HG02870 (cell line): ENCODE measurements at regions not wholly inside any gene's neighbourhood (a gene's known extent, or its start where the extent isn't known, plus 50 kb on each side); places are given as distances from the start of the nearest gene placed in this dataset.

ENCODE experiments used
- ATAC-seq: cut with Tn5 transposase; IDR thresholded peaks from one replicate; pipeline ENCODE4 v1.9.1; 2021; ENCODE audit warnings: mild to moderate bottlenecking, moderate library complexity; ENCODE audit not compliant: unreplicated experiment

GRCh38 chr13:110773480-110773879 lies 60.0 kb downstream of the ING1 start:
- no peak for ATAC-seq

GRCh38 chr13:110774051-110774450 lies 60.6 kb downstream of the ING1 start:
- no peak for ATAC-seq

- no peak for ATAC-seq
These were observed 61.0 kb downstream of the ING1 start for GRCh38 chr13:110774490-110774889.

GRCh38 chr13:110775576-110775975 lies 62.1 kb downstream of the ING1 start:
- no peak for ATAC-seq

- ATAC-seq, result no peak
These were observed 63.8 kb downstream of the ING1 start for GRCh38 chr13:110777251-110777820.

- ATAC-seq, result no peak
These were observed 65.5 kb downstream of the ING1 start for GRCh38 chr13:110779022-110779421.

- ATAC-seq, result no peak
These were observed 66.9 kb downstream of the ING1 start for GRCh38 chr13:110780422-110780821.

- ATAC-seq, result no peak
These were observed 68.7 kb downstream of the ING1 start for GRCh38 chr13:110782185-110782584.

GRCh38 chr13:110784704-110785103 lies 71.2 kb downstream of the ING1 start:
- no peak for ATAC-seq

- ATAC-seq, result no peak
These were observed 75.3 kb downstream of the ING1 start for GRCh38 chr13:110788778-110789177.

GRCh38 chr13:110789871-110790270 lies 76.4 kb downstream of the ING1 start:
- ATAC-seq, result no peak

- no peak for ATAC-seq
These were observed 76.9 kb downstream of the ING1 start for GRCh38 chr13:110790371-110790770.

- ATAC-seq, result no peak
These were observed 80.7 kb downstream of the ING1 start for GRCh38 chr13:110794209-110794608.

GRCh38 chr13:110797230-110797877 lies 83.9 kb downstream of the ING1 start:
- no peak for ATAC-seq

- no peak for ATAC-seq
These were observed 84.8 kb downstream of the ING1 start for GRCh38 chr13:110798081-110798994.

GRCh38 chr13:110799246-110800236 lies 86.0 kb downstream of the ING1 start:
- no peak for ATAC-seq

GRCh38 chr13:110801044-110801443 lies 87.5 kb downstream of the ING1 start:
- ATAC-seq, result no peak

GRCh38 chr13:110802260-110802659 lies 88.8 kb downstream of the ING1 start:
- ATAC-seq, result no peak

GRCh38 chr13:110806636-110807035 lies 93.1 kb downstream of the ING1 start:
- no peak for ATAC-seq

- no peak for ATAC-seq
These were observed 94.0 kb downstream of the ING1 start for GRCh38 chr13:110807546-110807945.

GRCh38 chr13:110808138-110808537 lies 94.6 kb downstream of the ING1 start:
- ATAC-seq, result no peak
